Stimulated activated CD4-positive, alpha-beta T cell treated with anti-CD3 and anti-CD28 coated beads, Interleukin-15, amount 100 ng/mL, for 48 hours (primary cell): ENCODE measurements at regions not wholly inside any gene's neighbourhood (a gene's known extent, or its start where the extent isn't known, plus 50 kb on each side); places are given as distances from the start of the nearest gene placed in this dataset.
"Not testable (repeated sequence)": the region's sequence is repeated elsewhere in the genome, so short reads cannot be mapped to it uniquely, and the experiment has no call there.

Source experiments
- DNase-seq, 2 donors: peaks; one replicate each; pipeline ENCODE4 v3.0.0-alpha.2; 2020; ENCODE audit warnings: low read depth in 2 of 2

DNA sequence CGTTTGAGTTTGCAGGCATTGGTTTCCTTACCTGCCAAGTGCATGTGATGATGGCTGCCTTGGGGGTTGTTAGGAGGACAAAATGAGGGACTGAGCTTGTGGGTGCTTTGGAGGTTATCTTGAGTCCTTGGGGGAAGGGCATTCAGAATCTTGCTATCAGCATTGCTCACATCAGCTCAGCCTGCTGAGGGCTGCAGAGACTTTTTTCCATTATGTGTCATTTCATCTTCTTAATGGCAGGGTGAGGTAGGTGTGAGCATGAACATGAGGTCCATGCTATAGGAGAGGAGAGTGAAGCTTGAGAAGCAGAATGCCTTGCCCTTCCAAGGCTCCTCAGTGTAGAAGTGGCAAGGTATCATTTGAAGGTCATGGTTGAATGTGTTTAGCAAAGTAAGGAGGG is 112.3 kb downstream of the MIAT start:
- no peak for DNase-seq

DNA sequence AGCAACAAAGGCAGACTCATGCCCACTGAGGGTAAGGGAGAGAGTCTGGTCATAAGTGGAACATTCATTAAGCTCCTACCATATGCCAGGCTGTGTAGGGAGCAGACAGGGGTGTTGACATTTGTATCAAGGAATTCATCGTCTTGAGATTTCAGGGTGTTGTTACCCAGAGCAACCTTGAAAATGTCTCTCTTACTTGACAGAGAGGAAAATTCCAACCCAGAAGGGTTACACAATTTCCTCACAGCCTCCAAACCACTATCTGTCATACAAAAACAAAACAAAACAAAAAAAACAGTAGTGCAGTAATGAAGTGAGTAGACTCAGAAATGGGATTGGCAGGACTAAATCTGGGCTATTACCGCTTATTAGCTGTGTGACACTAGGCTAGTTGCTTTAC is 113.2 kb downstream of the MIAT start:
- DNase-seq, result no peak

DNA sequence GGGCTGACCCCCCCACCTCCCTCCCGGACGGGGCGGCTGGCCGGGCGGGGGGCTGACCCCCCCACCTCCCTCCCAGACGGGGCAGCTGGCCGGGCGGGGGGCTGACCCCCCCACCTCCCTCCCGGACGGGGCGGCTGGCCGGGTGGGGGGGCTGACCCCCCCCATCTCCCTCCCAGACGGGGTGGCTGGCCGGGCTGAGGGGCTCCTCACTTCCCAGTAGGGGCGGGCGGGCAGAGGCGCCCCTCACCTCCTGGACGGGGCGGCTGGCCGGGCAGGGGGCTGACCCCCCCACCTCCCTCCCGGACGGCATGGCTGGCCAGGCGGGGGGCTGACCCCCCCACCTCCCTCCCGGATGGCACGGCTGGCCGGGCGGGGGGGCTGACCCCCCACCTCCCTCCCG is 115.7 kb downstream of the MIAT start:
- not testable (repeated sequence) for DNase-seq

DNA sequence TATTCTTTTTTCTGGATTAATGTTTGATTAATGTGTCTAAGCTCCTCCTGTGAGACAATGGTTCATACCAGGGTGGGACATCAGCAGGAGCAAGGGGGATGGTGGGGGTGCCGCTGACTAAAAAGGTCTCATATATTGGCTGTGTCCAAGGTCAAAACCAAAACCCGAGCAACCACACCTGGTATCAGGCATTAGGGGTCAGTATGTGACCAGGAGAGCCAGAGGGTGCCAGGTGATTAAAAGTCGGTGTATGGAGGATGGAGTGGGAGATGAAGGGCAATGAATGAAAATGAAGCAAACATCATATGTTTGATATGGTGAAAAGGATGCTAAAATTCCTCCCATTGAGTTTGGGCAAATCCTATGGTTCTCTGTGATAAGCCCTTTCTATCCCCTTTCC is 118.0 kb downstream of the MIAT start:
- no peak for DNase-seq

DNA sequence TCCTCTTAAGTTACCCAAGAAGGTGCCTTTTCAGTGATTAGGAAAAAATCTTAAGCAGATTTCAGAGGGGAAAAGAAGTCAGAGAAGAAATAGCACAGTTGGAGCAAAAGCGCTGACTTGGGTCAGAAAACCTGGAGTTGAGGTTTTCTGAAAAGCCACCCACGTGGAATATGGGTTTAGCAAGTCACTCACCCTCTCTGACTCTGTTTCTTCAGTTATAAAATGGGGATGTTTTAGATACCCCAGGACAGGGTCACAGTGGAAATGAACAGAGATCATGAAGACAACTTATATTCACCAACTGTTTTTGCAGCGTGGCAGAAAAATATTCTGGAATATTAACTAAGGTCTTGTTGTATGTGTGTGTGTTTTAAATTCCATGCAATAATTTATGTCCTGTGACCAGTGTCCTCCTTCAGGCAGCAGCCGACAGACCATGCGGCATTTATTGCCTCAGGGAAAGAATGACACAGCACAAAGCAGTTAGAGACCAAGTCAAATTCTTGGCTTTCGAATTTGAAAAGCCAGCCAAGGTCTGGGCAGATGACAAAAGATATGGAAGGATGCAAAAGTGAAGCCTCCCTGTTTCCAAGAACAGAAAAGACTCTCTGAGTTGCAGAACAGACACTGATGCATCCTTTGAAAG is 119.9 kb downstream of the MIAT start:
- no peak for DNase-seq

DNA sequence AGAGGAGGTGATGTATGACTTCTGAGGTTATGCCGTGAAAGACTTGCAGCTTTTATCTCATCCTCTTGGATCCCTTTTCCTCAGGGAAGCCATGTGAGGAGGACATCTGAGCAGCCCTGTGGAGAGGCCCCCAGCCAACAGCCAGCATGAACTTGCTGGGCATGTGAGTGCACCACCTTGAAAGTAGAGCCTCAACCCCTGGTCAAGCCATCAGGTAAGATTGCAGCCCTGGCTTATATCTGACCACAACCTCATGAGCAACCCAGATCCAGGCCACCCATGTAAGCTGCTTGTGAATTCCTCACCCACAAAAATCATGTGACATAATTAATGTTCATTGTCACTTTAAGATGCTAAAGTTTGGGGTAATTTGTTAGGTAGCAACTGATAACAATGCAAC is 121.0 kb downstream of the MIAT start:
- DNase-seq, result no peak

DNA sequence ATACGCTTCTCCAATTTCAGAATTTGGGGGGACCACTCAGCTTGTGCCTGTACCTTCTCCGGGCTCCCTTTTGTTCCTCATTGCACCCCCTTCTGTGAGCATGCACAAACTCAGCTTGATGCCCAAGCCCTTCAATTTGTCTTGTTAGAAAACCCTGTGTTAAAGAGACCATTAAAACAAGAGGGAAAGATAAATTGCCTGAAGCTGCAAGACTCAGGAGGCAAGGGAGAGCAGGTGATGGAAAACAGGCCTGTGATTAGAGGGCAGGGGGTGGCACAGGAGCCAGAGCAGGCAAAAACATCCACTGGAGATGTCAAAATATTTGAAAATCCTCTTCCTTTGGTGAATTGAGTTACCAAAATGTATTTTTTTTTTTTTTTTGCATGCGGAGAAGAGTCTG is 121.7 kb downstream of the MIAT start:
- no peak for DNase-seq

DNA sequence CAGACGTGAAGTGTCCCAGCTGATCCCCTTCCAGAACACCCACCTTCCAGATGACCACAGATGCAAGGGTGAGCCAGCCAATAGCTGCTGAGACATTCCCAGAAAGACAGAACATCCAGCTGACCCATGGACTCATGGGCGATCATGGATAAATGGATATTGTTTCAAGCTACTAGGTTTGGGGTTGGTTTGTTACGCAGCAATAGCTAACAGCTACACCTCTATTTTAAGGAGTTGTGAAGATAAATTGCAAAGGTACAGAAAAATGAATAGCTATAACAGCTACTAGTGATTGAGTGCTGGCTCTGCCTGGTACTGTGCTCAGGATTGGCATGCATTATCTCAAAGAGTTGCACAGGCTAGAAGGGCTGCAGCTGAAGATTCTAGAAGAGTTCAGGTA is 122.5 kb downstream of the MIAT start:
- no peak for DNase-seq

DNA sequence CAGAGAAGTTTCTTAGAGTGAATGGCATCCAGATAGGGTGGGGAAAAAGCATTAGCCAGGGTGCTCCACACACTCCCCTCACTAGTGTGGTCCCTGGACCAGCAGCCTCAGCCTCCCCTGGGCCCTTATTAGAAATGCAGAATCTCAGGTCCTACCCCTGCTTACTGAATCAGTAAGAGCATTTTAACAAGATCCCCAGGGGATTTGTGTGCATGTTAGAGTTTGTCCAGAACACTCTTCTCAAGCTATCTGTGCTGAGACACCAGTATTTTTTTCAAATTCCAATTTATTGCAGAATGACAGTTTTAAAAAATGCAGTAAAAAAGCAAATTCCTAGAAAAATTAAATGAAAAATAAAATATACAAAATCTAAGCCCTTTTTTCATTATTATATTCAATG is 123.1 kb downstream of the MIAT start:
- DNase-seq, result no peak

DNA sequence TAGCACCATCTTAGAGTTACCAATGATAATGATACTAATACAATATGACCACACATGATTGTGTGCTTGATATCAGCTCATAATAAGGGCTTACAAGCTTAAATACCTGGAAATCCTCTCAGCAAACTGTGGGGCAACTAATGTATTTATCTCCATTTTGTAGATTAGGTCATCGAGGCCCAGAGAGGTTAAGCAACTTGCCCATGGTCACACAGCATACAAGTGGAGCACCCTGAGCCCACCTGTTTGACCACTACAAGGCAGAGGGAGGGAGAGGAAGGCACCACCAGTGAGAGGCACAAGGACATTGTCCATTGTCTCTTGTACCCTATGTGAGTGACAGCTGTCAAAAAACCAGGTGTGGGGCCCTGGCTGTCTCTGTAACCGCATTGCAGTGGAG is 123.7 kb downstream of the MIAT start:
- no peak for DNase-seq

DNA sequence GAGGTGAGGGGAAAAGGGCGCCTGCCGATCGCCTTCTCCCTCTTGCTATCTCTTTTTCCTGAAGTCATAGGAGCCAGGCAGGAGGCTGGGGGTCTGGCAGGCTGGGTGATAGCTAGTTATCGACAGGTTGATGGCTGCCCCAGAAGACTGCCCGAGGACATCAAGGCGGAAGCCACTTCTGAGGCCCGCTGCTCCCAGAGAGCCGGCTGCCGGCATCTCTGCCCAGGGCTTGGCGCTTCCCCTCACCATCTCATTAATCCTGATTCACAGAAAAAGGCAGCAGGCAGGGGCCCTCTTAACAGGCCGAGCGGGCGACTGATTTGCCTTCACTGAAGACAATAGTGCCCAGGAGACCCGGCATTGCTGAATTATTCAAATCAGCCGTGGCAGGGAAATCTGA is 124.2 kb downstream of the MIAT start:
- no peak for DNase-seq

DNA sequence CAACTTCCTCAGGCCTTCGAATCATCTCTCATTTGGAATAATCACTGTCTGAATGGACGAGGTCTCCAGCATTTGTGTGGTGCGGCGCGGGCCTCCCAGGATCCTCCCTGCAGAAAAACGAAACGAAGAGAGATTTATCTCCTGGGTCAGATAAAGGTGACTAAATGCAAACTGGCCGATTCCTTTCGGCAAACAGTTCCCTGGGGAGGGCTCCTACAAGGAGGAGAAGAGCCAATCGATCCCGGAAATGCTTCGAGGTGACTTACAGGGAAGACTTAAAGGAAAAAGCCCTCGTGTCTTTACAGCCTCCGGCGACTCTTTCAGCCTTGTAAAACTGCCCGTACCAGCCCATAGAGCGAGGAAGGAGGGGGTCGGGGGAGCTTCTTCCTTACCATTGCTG is 126.5 kb downstream of the MIAT start:
- DNase-seq, result no peak

DNA sequence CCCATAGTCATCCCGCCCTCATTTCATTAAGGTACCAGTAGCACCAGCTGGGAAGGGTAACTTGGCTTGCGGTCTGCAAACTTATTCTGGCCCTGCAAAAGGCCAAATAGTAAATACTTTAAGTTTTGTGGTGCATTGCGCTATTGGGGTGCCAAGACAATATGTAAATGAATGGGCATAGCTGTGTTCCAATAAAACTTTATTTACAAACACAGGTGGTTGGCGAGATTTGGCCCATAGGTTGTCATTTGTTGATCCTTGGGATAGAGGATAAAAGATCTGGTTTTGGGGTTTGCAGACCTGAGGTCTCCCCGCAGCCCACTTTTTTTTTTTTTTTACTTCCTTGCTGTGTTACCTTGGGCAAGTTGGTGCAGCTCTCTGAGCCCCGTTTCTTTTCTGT is 127.4 kb downstream of the MIAT start:
- no peak for DNase-seq

DNA sequence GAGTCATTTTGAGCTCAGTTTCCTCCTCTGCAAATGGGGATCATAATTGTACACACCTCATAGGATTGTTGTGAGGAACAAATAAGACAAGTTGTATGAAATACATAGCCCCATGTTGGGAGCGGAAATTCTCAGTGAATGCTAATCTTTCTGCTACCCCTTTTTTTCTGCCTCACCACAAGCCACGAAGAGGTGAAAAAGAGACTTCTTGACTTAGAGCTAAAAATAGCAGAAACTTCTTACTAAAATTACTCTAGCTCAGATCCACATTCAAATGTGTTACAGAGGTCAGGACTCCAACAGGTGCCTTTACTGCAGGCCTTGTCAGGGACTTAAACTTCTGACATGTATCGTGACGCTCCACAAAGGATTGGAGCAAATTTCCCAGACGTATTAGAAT is 128.5 kb downstream of the MIAT start:
- no peak for DNase-seq

DNA sequence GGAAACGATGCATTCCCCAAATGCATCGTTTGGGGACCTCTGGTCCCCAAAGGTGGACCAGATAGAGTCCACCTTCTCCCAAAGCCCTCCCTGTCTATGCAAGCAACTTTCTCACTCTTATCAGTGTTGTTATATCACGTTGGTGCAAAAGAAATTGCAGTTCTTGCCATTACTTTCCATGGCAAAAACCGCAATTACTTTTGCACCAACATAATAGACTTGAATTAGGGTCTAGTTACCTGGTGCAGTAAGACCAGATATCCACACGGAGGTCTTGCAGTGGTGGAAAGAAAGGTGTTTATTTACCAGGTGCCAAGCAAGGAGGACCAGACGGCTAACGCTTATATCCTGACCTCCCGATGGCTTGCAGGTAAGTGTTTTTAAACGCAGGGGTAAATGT is 129.0 kb downstream of the MIAT start:
- DNase-seq, result no peak

DNA sequence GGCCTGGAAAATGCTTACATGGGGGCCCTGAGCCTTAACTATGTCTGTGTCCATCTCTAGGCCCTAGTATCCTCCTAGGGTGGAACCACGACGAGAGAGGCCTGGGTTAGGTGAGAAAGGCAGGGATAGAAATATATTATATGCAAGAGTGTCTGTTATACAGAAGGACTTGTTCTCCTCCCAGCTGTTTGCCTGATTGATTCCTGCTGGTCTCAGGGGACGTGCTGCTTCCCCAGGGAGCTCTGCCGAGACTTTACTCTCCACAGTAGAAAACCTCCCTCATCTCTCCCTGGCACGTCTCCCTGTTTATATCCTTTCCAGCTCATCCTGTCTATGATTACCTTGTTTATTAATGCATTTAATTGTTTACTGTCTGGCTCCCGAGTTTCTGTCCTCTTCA is 132.6 kb downstream of the MIAT start:
- no peak for DNase-seq

DNA sequence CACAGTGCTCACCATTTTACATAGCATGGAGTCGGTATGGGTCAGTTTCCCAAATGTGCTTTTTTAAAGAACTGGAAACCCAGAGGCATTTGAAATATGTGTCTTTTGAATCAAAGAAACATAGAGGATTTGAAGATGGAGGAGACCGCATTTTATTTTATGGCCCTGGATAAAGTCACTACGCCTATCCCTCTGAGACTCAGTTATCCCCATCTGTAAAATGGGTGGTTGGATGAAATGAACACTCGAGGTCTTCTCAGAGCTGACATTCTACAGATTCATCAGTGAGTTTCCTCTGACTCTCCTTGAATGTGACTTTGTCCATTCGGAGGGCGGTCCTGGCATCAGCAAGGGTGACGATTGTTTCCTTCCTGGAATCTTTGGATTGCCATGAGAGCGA is 135.1 kb downstream of the MIAT start:
- no peak for DNase-seq

DNA sequence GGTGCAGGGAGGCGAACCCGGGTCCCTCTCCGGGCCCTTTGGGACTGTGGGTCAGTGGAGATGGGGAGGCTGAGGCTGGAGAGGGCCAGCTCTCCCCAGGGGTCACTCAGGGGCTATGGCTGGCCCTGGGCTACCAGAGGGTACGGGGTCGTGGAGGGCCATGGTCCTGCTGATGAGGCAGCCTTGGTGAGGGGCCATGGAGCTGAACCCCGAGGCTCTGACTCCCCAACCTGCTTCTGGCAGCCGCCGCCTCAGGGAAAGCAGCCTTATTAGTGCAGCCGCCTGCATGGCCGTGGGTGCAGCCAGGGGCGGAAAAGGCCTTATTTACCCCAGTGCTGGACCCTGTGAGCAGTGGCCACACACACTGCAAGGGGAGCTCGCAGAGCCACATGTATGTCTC is 139.4 kb downstream of the MIAT start:
- DNase-seq, result no peak

DNA sequence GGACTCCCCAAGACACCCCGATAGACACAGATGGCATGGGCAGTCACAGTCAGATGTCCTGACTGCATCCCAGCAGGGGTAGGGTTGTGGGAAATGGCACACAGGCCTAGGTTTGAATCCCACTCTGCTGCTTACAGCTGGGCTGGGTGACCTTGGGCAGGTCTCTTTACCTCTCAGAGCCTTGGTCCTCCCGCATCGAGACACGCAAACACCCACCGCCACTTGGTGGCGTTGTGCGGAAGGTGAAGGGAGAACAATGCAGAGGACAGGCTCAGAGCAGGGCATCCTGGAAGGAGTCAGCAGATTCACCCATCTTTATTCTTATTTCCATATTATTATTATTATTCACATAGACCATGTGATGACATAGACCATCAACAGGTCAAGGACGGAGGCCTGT is 140.5 kb downstream of the MIAT start:
- no peak for DNase-seq

DNA sequence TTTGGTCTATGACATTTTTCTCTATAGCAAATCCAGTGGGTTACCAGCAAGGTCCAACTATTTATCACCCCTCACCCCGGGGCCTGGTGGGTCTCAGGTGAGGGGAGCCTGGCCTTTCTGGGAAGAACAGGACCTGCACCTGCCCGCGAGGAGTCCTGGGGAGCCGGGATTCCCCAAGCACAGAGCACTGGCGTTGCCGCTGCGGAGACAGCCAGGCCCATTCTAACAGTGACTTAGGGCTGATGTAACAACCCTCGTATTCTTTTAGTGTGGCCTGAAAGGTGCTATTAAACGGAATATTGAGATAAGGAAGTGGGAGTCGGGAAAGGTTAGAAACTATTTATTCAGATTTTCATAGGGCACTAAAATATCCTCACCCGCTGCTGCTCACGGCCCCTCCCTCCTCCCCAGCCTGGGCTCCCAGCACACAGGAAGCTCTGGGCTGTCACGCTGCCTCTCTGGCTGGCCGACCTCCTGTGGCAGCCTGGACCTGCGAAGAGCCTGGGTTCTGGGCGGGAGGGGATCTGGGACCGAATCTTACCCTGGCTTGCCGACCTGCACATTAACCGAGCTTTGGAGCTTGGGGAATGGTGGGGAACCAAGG is 141.2 kb downstream of the MIAT start:
- no peak for DNase-seq

DNA sequence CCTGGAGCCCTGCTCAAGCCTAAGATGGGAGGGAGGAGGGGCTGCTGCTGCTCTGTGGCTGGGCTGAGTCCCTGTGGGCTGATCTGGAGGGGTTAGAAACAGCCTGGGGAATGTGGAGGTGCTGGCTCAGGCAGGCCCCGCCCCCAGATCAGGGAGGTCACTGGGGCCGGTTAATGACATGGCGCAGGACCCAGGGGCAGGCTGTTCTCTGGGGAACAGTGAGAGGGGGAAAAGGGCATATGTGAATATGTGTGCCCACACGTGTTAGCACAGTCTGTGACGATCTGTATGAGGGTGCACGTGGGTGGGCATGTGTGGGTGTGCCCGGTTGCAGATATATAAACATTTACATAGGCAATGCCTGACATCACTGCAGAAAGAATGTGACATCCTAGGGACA is 143.5 kb downstream of the MIAT start:
- DNase-seq, result no peak

DNA sequence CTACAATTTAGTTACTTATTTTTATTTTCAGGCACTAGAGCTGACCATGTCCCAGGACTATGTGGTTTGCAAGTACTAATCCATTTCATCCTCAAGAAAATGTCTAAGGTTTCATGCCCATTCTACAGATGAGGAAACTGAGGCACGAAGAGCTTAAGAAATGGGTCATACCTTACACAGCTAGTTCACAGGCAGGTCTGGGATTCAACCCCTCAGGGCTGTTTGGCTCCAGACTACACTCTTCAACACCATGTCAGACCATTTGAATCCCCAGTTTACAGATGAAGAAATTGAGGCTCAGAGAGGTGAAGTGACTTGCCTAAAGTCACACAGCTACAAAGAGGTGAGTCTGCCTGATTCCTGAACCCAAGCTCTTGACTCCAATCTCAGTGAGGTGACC is 144.1 kb downstream of the MIAT start:
- DNase-seq, result no peak

DNA sequence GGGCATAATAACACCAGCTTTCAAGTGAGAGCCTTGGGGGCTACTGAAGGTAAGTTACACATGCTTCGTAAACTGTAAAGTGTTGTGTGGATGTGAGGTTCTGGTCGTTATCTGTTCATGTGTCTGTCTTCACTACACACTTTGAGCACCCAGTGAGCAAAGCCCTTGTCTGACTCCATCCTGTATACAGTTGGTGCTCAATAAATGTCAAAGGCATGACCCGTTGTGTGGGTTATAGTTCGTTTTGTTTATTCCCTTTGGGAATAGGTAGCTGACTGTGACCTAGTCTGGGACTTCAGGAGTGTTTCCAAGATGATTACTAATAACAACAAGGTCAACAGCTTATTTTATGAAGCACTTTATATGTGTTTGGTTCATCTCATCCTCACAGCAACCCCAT is 146.9 kb downstream of the MIAT start:
- no peak for DNase-seq

DNA sequence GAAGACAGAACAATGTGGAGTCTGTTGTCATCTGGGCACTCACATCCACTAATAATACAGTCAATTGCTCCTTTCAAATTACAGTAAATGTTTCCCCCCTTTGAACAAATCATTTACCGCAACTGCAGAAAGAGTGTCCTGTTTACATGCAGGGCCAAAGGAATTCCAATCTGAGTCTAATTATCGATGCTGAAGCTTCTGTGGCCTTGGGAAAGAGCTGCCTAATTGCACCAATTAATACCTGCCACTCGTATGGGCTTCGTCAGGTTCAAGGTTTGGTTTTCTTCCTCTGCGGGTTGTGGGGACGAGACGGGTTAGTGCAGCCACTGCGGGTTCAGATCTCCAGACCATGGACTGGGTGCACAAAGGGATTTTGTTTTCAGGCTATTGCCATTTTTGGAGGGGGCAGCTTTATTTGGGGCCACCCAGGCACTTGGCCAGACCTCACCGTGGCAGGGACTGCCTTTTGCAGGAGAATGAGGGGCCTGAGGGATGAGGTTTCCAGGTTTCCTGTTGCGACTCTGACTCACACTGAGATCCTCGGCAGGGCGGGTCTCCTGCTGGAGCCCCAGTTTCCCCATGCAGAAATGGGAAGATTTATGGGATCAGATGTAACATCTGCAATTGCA is 147.6 kb downstream of the MIAT start:
- no peak for DNase-seq
